HG02840 (cell line): ENCODE measurements at regions not wholly inside any gene's neighbourhood (a gene's known extent, or its start where the extent isn't known, plus 50 kb on each side); places are given as distances from the start of the nearest gene placed in this dataset.

ENCODE experiments used
- ATAC-seq: cut with Tn5 transposase; IDR thresholded peaks from one replicate; pipeline ENCODE4 v1.9.1; 2021; ENCODE audit warnings: mild to moderate bottlenecking, moderate library complexity, moderate number of reproducible peaks; ENCODE audit not compliant: unreplicated experiment, low FRiP score

DNA sequence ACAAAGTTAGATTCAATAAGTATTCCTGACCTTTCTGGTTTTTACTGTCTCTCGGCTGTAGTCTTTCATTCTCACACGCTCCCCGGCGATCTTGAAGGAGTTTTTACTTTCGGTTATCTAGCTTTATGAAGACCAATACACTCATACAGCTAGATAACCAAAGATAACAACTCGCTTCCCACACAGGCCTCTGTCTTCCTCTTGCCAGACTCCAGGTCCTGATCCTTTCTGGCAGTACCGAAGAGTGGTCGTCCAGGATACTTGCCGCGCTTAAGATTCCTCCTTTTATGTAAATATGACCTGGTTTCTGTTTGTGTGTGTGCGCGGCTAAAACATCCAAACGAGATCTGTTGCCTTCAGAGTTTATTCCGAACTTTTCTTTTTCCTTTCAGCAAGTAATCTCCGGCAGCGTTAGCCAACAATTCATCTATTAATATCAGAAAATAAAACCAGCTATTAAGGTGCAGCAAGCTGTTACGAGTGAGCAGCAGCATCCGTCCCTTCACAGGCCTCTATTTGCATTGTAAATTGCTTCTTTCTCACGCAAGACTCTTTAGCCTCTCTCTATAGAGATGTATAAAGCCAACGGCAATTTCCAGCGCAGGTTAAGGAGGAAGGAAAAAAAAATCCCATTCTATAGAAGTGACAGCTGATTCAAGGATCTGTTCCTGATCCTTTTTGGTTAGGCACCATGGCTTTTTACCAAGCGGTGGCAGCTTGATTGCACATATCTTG is 216.1 kb downstream of the MEF2C start:
- peak; percentile 72 for ATAC-seq

DNA sequence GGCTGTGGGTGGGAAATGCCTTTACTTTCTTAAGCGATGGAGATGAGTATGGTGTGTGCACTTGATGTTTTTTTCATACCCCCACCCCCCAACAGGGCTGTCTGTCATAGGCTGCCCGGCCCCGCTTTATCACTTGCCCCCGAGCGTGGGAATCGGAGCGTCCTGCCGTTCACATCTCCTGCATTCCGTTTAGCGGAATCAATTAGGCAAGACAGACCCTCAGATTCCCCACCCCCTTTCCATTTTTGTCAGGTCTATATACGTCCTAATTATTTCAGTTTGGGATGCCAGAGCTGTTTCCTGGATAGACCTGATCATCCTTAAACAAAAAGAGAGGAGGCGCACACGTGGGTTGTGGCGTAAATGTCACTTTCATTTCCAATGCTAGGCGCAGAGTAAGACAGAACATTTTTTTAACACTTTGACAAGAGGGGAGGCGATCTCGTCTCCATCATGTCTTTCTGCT is 217.2 kb downstream of the MEF2C start:
- no peak for ATAC-seq

DNA sequence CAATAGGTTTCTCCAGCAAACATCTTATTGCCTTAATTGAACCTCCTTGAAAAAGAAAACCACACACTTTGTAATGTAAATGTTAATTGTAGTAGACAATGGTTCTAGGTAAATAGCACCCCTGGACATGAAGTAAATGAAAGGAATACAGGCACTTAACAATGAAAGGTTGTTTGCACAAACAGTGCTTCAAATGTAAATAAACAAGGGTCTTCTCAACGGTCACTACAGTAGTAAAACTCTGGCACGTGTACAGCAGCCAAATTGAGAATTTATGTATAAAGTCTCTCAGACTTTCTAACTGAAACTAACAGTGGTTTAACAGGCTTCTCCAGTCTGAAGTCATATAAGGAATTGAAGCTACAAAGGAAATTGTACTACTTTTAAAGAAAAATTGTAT is 218.3 kb downstream of the MEF2C start:
- no peak for ATAC-seq

DNA sequence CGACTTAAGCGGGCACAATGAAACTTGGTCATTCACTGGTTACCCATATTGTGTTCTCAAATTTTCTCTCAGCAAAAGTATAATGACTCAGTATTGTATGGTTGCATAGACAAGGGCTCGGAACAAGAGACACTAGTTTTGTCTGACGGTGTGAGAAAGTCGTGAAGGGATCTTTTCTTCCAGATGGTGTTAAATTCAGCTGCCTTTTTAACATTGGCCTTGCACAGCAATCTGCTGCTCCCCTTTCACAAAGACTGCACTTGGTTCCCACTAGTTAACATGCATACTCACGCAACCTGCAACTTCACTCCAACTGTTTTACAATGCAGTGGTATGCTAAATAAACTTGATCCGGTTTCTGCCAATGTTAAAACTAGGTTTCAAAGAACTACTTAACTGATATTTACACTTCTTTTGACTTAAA is 219.2 kb downstream of the MEF2C start:
- no peak for ATAC-seq

DNA sequence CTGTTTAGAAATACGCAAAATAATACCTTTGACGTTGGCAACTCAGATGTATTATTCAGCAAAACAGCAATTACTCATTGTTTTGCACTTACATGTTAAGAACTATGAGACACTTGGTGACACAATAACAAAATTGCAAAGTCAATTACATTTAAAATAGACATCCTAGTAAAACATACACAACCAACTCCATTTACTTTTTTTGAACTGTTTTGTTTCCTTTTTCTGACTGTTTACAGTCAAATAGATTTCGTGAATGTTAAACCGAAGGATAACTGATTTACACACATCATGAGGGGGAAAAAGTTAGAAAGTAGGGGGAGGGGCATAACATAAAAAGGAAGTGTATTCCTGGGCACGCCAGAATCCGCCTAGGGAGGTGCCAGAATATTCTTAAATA is 220.1 kb downstream of the MEF2C start:
- no peak for ATAC-seq

DNA sequence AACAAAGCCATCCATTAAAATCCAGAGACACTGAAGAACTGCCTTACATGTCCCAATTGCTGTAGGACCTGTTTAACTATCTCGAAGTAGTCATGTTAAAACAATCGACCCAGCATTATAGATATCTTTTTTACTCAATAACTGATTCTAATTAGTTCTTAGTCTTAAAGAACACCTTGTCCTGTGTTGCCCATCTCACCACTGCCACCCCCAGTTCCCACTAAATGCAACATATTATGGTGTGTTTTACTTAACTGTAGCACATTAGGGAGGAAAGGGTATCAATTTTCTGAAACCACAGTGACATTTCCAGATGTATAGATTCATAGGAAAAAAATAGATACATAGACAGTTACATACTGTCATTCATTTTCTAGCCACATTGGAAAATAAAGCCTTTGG is 221.2 kb downstream of the MEF2C start:
- ATAC-seq = no peak

DNA sequence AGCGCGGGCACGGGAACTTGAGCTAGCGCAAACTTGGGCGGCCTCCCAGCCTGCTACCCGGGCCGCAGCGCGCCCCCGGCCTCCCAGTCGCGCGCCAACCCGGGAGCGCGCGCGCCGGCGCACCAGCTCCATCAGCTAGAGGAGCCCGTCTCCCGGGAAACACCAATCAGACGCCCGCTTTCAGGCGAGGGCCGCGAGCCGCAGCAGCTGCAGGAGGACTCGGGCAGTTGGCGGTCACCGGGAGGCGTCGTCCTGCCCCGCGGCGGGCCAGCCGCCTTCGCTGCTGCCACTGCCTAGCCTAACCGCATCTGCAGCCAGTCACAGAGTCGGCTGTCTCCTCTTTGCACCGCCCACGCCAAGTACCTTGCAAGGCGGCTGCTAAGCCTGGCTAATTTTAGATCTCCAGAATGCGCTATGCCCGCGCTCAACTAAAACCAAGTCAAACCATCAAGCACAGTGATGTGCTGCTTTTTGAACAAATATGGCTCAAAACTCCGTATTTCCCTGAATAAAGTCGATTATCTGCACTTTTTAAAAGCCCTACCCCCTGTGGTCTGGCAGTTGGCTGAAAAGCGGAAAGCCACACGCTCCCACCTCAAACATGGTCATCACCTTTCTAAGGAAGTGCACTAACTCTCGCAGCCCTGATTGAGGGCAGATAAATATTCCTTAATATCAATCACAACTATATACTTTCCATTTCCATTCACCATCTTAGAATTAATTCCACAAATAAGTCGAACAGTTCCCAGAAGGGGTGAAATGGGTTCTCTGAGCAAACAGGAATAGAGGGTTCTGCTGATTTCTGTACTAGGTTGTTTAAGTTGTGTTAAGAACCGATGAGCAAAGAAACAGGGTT is 221.8 kb downstream of the MEF2C start:
- ATAC-seq = peak; percentile 64

GRCh38 chr5:88660264-88660946 is 222.6 kb downstream of the MEF2C start:
- ATAC-seq = peak; percentile 41

DNA sequence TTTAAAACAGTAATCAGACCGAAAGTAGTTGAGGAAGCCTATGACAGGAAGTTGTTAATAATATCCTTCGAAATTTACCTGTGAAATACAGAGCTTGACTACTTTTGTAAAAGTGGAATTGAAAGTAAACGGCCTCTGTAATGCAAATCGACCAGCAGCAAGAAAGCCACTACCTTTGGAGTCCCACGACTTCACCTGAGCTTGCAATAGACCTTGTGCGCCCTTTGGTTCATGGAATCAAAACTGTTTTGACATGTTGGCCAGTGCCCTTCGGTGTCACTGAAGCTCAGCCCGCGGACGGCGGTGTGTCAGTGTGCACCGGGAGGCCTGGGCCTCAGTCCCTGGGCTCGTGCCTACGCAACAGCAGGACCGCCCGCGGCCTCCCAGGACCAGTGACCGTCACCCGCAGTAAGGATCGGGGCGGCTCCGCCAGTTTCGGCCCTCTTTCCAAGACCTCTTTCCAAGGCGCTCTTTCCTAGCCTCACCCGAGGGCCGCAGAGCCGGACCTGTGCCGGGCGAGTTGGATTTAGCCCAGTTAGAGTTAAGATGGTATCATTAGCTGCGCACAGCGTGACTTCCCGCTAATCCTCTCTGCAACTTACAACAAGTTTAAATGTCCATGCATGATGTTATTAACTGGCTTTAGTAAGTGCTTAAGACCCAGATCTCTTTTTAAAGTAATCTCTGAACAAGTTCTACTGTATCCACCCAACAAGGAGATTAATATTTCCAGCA is 223.3 kb downstream of the MEF2C start:
- ATAC-seq = peak; percentile 38

GRCh38 chr5:88658886-88659285 is 224.1 kb downstream of the MEF2C start:
- ATAC-seq = no peak

- no peak for ATAC-seq
These were observed 224.8 kb downstream of the MEF2C start for GRCh38 chr5:88657906-88658775.

GRCh38 chr5:88657136-88657535 is 225.8 kb downstream of the MEF2C start:
- ATAC-seq = no peak

GRCh38 chr5:88656221-88656950 is 226.6 kb downstream of the MEF2C start:
- ATAC-seq = no peak

DNA sequence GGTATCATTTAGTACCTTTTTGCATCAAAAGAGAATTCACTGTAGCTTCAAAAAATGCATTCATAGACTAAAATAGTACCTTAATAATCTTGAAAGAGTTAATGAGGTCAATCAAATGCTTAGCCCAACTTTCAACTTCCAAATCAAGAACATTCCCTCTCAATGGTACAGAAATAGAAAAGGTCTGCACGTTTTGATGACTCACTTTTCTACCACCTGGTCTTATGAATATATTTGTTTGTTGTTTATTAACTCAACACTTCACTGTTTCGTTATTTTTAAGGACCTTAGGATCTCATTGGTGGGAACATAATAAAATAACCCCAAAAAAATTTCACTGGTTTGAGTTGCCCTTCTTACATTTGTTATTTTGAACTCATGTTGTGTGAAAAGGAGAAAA is 229.5 kb downstream of the MEF2C start:
- no peak for ATAC-seq

- ATAC-seq = no peak
These were observed 235.1 kb downstream of the MEF2C start for GRCh38 chr5:88647901-88648300.

GRCh38 chr5:88646866-88647265 is 236.1 kb downstream of the MEF2C start:
- ATAC-seq = no peak

DNA sequence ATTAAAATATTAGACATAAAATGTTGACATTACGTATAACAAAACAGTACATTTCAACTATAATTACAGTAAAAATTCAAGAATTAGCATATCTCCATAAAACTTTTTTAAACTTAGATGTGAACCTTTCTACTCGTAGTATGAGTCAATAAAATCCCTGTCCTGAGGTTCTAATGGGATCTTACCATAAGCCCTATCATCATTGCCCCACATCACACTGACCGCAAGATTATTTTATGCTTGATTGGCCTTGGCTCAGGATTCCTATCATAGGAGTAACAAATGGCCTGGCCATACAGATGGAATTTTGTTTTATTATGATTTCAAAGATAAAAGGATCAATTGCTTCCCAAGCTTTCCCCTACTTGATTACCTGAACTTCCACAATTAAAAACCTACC is 238.3 kb downstream of the MEF2C start:
- ATAC-seq = no peak

GRCh38 chr5:88643315-88643714 is 239.7 kb downstream of the MEF2C start:
- ATAC-seq = no peak

DNA sequence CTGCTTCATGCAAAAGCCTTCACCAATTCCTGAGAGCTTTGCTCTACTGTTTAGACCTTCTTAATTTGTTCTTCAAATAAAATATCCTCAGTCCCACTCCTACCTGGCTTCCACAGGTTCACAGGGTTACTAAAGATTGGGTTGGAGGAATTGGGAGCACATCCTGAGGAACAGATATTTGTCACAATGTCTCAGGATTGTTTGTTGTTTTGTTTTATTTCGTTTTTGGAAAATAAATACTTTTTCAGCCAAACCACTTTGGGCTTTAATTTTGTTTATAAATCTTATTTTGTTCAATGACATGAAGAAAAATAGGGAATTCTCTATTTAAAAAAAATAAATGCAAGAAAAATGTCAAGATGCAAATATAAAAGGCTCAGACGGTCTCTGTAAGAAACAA is 249.0 kb downstream of the MEF2C start:
- no peak for ATAC-seq
